HG03342 (cell line): ENCODE measurements at regions not wholly inside any gene's neighbourhood (a gene's known extent, or its start where the extent isn't known, plus 50 kb on each side); places are given as distances from the start of the nearest gene placed in this dataset.

Source experiments
- ATAC-seq: cut with Tn5 transposase; IDR thresholded peaks from one replicate; pipeline ENCODE4 v1.9.1; 2021; ENCODE audit warnings: mild to moderate bottlenecking, moderate library complexity; ENCODE audit not compliant: unreplicated experiment

DNA sequence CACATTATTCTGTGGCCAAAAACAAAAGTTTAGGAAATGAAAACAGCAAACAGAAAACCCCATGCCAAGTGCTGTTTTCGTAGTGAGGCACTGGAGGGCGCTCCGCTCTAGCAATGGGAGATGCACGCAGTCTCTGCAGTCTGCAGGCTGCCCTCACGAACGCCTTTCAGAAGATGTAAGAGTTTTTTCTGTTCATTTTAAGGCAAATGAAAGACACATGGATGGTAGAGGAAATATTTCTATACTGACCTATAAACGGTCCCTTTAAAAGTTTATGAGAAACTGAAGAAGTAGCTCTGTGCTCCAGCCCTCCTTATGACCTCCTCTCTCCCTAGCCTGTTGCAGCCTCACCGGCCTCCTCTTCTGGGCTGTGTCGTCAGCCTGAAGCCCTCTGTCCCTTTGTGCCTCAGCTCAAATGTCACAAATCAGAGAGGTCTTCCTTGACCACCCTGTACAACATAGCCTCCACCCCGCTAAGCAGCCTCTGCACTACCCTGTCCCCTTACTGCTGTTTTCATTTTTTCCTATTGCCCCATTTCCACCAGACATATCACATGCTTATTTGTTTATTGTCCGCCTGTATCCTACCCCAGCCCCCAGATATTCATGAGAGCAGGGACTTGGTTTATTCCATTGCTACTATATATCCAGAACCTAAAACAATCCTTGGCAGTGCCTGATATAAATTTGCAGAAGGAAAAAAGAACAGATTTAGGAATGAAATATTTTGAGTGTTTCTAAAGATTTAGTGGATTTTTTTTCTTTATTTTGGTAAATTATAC, 116.4 kb downstream of the TM9SF2 start:
- no peak for ATAC-seq

DNA sequence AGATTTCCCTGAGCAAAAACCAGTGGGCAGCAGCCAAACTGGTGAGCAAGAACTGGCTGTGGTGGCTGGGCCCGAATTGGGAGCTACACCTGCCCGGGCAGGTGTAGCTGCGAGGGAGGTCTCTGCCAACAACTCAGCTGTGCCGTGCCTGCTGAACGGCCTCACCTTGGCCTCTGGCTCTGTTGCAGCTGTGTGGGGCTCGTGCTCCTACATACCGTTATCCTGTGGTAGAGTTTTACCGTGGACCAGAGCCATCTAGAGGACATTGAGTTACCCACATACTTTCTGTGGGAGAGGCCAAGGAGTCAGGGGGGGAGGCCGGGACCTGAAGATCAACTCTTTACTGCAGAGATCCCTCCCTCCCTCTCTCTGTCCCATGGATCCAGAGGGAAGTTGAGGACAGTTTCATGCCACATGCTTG, 113.2 kb downstream of the TM9SF2 start:
- peak; percentile 59 for ATAC-seq
